Right lobe of liver (tissue), 6 donors: ENCODE measurements at regions not wholly inside any gene's neighbourhood (a gene's known extent, or its start where the extent isn't known, plus 50 kb on each side); places are given as distances from the start of the nearest gene placed in this dataset.

Experiments used
- ATAC-seq, 4 donors: fragments of 200-7000 bp; cut with Tn5 transposase; one replicate each; pipeline ENCODE4 v1.9.1; 2020; ENCODE audit warnings: mild to moderate bottlenecking in 4 of 4, moderate library complexity in 4 of 4
- DNase-seq, 3 donors: peaks; one replicate each; pipeline ENCODE4 v3.0.0-alpha.2; 2020
- H3K27ac ChIP-seq, 3 donors: fragments of 200-600 bp; one replicate each; pipeline ENCODE4 v1.8.0; 2022
- H3K27me3 ChIP-seq, 2 donors: fragments of 200-600 bp; one replicate each; pipeline ENCODE4 v1.8.0; 2022
- H3K36me3 ChIP-seq, 4 donors: fragments of 200-600 bp; sonication (generic) in 1 of 4; one replicate each; pipeline versions ENCODE4 v1.5.1 to v1.8.0; 2017 to 2022; ENCODE audit warnings: control low read depth in 1 of 4
- H3K4me1 ChIP-seq, 4 donors: fragments of 200-600 bp; sonication (generic) in 1 of 4; one replicate each; pipeline versions ENCODE4 v1.5.1 to v1.8.0; 2017 to 2022; ENCODE audit warnings: control low read depth in 1 of 4
- H3K4me3 ChIP-seq, 3 donors: fragments of 200-600 bp; one replicate each; pipeline ENCODE4 v1.8.0; 2022
- H3K9me3 ChIP-seq, 4 donors: fragments of 200-600 bp; sonication (generic) in 1 of 4; one replicate each; pipeline versions ENCODE4 v1.5.1 to v1.8.0; 2017 to 2022; ENCODE audit warnings: control low read depth in 1 of 4
- POLR2A ChIP-seq: fragments of 450-650 bp; IDR thresholded peaks from one replicate; pipeline ENCODE4 v1.6.1; 2017; ENCODE audit warnings: antibody characterized with exemption, mild to moderate bottlenecking
- WGBS: methylation state at CpG from one replicate; pipeline ENCODE4 v1.1.6; 2018; ENCODE audit warnings: low coverage, low lambda C conversion rate; ENCODE audit not compliant: insufficient coverage; ENCODE audit errors: missing lambda C conversion rate; 5-methylcytosine and 5-hydroxymethylcytosine counted together
- intact Hi-C, 2 donors: fragments of 100-400 bp; cut with DNase I; formaldehyde crosslinking; loops; one replicate each; pipeline versions ENCODE4 v1.11.2 to v1.14.1; 2022
- TF ChIP-seq, protein P1 (sequence below), 4 donors: fragments of 200-600 bp in 3 of 4; fragments of 450-650 bp in 1 of 4; IDR thresholded peaks; one replicate each; pipeline versions ENCODE4 v1.5.1 to v1.8.0; 2016 to 2022; ENCODE audit warnings: antibody characterized with exemption in 4 of 4, mild to moderate bottlenecking in 2 of 4
- donor health status: DM: no; HTN: yes; CAD: no.
- donor health status: DM: no; HTN: no; CAD: no.
- donor health status: DM: no; HTN: no; CAD: no.
- donor health status: DM: no; HTN: yes; CAD: no.
- donor health status: DM: no; HTN: yes; CAD: no.

GRCh38 chrX:43266487-43266886 is 389.6 kb upstream of the MAOA start:
- Histone ChIP-seq H3K4me1 (no peaks in the 10 kb centered on the region), H3K27me3 (no peaks in the 10 kb centered on the region), H3K27ac (no peak overlapping the region), H3K36me3 (no peaks in the 10 kb centered on the region), H3K4me3 (no peak overlapping the region), H3K9me3 (no peaks in the 10 kb centered on the region)
- intact Hi-C loops, result no loop called here
- TF ChIP-seq, protein P1, sequence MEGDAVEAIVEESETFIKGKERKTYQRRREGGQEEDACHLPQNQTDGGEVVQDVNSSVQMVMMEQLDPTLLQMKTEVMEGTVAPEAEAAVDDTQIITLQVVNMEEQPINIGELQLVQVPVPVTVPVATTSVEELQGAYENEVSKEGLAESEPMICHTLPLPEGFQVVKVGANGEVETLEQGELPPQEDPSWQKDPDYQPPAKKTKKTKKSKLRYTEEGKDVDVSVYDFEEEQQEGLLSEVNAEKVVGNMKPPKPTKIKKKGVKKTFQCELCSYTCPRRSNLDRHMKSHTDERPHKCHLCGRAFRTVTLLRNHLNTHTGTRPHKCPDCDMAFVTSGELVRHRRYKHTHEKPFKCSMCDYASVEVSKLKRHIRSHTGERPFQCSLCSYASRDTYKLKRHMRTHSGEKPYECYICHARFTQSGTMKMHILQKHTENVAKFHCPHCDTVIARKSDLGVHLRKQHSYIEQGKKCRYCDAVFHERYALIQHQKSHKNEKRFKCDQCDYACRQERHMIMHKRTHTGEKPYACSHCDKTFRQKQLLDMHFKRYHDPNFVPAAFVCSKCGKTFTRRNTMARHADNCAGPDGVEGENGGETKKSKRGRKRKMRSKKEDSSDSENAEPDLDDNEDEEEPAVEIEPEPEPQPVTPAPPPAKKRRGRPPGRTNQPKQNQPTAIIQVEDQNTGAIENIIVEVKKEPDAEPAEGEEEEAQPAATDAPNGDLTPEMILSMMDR (IDR thresholded peaks at IDR 0.05), result no peak
- no peak for TF ChIP-seq POLR2A
- no peak for ATAC-seq
- DNase-seq, result no peak

GRCh38 chrX:43267652-43268051 is 388.4 kb upstream of the MAOA start:
- 50% methylated on average over 2 of the region's 5 CpGs for WGBS
- no peak overlapping the region for H3K27ac ChIP-seq
- H3K27me3 ChIP-seq, result no peaks in the 10 kb centered on the region
- no peaks in the 10 kb centered on the region for H3K4me1 ChIP-seq
- no peak for ATAC-seq
- DNase-seq, result no peak
- TF ChIP-seq, protein P1 (IDR thresholded peaks at IDR 0.05), result no peak
- no peak for TF ChIP-seq POLR2A
- no peak overlapping the region for H3K4me3 ChIP-seq
- intact Hi-C loops, result no loop called here
- H3K36me3 ChIP-seq, result no peaks in the 10 kb centered on the region
- no peaks in the 10 kb centered on the region for H3K9me3 ChIP-seq

DNA sequence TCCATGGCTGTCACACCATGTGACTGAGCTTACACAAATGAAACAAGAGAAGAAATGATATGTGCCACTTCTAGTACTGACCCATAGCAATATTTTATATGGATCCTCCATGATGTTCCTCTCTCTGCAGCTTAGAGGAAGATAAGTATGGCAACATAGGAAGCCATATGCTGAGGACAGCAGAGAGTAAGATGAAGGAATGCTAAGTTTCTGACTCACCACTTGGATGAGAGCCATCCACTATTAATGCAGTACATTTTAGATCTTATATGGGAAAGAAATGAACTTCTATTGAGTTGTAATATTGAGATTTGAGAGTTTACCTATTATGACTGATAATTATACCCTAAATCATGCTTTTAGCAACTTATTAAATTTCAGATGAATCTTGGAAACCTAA is 386.9 kb upstream of the MAOA start:
- TF ChIP-seq POLR2A, result no peak
- TF ChIP-seq, protein P1 (IDR thresholded peaks at IDR 0.05), result no peak
- intact Hi-C loops, result no loop called here
- Histone ChIP-seq H3K27me3 (no peaks in the 10 kb centered on the region), H3K36me3 (no peaks in the 10 kb centered on the region), H3K4me3 (no peak overlapping the region), H3K9me3 (no peaks in the 10 kb centered on the region), H3K4me1 (no peaks in the 10 kb centered on the region), H3K27ac (no peak overlapping the region)
- DNase-seq, result no peak
- ATAC-seq, result no peak

GRCh38 chrX:43277879-43278278 is 378.2 kb upstream of the MAOA start:
- intact Hi-C loops, result no loop called here
- Histone ChIP-seq H3K9me3 (no peaks in the 10 kb centered on the region), H3K4me3 (no peak overlapping the region), H3K4me1 (no peaks in the 10 kb centered on the region), H3K27ac (no peak overlapping the region), H3K36me3 (no peaks in the 10 kb centered on the region), H3K27me3 (no peaks in the 10 kb centered on the region)
- no peak for ATAC-seq
- 87% methylated on average over 3 of the region's 8 CpGs for WGBS
- TF ChIP-seq, protein P1 (IDR thresholded peaks at IDR 0.05), result no peak
- no peak for TF ChIP-seq POLR2A
- DNase-seq, result no peak

GRCh38 chrX:43278440-43278839 is 377.7 kb upstream of the MAOA start:
- Histone ChIP-seq H3K27ac (no peak overlapping the region), H3K36me3 (no peaks in the 10 kb centered on the region), H3K4me3 (no peak overlapping the region), H3K4me1 (no peaks in the 10 kb centered on the region), H3K27me3 (no peaks in the 10 kb centered on the region), H3K9me3 (no peaks in the 10 kb centered on the region)
- 83% methylated on average over 6 of the region's 19 CpGs for WGBS
- TF ChIP-seq, protein P1 (IDR thresholded peaks at IDR 0.05), result no peak
- TF ChIP-seq POLR2A, result no peak
- no peak for DNase-seq
- intact Hi-C loops, result no loop called here
- ATAC-seq, result no peak
